ENCODE measurements at regions not wholly inside any gene's neighbourhood (a gene's known extent, or its start where the extent isn't known, plus 50 kb on each side); places are given as distances from the start of the nearest gene placed in this dataset.

DNA sequence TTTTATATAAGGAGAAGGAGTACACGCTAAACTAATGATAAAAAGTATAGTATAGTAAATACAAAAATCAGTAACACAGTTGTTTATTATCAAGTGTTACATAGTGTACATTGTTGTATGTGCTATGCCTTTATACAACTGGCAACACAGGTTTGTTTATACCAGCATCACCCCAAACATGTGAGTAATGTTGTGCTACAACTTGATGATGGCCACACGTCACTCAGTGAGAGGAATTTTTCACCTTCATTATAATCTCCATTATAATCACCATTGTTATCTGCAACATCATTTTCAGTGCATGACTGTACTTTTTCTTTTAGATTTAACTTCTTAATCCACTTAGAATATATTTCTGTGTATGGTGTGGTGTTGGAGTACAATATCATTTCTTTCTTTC lies 204.0 kb upstream of the CTNNB1 start:
- DNase-seq (ENCODE audit: low read depth in 3 of 3) = no peak

- DNase-seq (ENCODE audit: low read depth in 3 of 3) = no peak
Observed at GRCh38 chr3:40996382-40996781, 202.9 kb upstream of the CTNNB1 start.

DNA sequence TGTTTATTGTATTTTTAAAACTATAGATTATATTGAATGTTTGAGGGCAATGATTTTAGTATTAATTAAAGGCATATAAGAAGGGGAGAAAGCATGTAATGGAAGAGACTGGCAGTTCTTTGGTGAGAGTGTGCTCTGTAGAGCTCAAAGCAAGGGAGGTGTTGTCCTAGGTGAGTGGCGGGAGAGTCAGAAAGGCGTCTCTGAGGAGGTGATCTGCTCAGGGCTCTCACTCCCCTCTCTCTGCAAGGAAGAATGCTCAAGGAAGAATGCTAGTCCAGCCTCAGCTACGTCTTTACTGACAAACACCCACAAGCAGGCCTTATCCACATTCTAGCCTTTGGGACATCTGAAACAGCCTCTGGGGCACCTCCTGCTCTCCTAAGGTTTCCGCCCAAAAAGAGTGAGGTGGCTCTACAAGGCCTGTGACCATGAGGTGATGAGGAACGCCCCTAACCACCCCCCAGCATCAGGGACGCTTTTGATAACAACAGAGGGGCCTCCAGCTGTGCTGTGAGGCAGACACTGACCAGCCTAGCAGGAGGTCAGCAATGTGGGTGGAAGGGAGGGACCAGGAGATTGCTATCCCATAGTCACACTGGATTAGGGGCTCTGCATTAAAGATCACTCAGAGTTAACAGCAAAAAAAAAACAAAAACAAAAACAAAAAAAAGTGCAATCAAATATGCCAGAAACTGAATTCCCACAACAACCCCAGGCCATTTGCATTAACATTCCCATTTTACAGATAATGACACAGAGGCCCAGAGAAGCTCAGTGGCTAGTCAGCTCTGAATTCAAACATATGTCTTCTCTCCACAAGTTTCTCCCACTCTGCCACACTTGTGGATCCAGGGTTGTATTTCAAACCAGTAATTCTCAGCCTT lies 202.2 kb upstream of the CTNNB1 start:
- DNase-seq (ENCODE audit: low read depth in 3 of 3) = no peak

DNA sequence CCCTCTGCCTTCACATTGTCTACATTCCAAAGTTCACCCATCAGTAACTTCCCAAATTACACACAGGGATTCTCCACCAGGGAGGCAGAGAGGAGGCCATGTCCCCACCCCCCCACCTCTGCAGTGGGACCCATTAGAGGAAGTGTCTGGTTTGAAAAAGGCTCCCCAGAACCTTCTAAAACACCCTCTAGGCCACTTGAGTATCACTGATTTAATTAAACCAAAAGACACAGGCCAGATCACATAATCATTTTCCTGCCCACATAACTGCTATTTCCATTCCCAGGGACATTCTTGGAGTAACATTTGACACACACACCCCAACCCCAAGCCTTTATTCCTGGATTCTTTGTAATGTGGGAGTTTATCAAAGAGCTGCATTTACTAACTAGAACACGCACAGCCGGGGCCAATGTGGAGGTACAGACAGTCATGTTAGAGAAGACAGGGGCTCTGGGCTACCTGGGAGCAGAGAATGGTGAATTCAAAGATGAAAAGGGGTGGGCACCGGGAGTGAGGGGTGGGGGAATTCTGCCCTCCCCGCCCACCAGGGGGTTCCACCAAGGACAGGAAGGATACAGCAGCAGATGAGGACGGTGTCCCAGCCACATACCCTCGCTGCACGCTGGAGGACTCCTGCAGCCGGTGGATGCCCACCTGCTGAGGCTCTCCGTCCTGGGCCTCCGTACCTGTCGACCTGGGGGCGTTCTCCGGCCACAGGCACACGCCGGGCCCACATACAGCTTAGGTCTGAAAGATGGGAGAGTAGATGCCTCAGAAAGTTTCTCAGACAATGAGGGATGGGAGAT lies 201.4 kb upstream of the CTNNB1 start:
- DNase-seq (ENCODE audit: low read depth in 3 of 3) = no peak

- no peak for DNase-seq (ENCODE audit: low read depth in 3 of 3)
Observed at GRCh38 chr3:40999682-41000081, 199.6 kb upstream of the CTNNB1 start.

- DNase-seq (ENCODE audit: low read depth in 3 of 3) = no peak
Observed at GRCh38 chr3:41000471-41000870, 198.8 kb upstream of the CTNNB1 start.

GRCh38 chr3:41001556-41001955 lies 197.7 kb upstream of the CTNNB1 start:
- no peak for DNase-seq (ENCODE audit: low read depth in 3 of 3)

GRCh38 chr3:41002104-41002503 lies 197.2 kb upstream of the CTNNB1 start:
- DNase-seq (ENCODE audit: low read depth in 3 of 3) = no peak

DNA sequence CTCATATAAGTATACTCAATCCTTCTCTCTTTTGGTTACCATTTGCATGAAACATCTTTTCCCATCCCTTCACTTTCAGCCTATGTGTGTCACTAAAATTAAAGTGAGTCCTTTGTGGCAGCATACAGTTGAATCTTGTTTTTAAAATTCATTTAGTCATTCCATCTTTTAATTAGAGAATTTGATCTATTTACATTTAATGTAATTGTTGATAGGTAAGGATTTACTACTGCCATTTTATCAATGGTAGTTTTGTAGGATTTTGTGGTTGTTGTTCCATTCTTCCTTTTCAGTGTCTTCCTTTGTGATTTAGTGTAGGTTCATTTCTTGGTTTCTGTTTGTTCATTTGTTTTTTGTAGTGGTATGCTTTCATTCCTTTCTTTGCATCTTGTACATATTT lies 191.9 kb upstream of the CTNNB1 start:
- DNase-seq (ENCODE audit: low read depth in 3 of 3) = no peak

- no peak for DNase-seq (ENCODE audit: low read depth in 3 of 3)
Observed at GRCh38 chr3:41011854-41012253, 187.5 kb upstream of the CTNNB1 start.

- DNase-seq (ENCODE audit: low read depth in 3 of 3) = no peak
Observed at GRCh38 chr3:41018855-41019254, 180.4 kb upstream of the CTNNB1 start.

DNA sequence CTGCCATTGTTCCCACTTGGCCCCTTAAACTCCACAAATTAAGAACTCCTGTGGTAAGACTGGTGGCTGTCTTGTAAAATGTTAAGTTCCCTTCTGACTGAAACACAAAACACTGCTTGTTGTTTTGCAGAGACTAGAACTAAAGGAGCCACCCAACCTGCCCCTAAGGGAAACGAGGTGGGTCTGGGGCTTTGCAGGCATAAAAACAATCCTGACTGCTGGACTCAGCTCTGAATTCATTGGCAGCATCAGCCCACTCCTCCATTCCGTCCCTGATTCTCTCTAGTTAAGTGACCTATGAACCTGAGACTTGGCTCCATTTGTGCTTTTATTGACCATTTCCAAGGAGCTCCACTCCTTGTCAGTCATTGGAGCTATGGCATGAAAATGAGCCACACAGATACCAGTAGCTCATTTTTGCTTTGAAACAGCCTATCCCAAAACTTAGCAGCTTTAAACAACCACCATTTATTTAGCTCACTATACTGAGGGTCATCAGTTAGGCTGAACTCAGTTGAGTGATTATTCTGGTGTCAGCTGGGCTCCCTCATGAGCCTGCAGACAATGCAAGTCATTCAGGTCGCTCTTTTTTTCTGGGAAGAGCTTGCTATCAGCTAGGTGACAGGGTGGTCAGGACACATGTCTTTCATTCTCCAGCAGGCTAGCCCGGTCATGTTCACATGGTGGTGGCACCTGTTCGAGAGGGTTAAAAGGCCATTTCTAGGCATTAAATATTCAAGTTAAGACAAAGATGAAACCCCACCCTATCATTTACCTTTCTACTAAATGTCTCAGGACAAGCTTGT lies 175.1 kb upstream of the CTNNB1 start:
- no peak for DNase-seq (ENCODE audit: low read depth in 3 of 3)

DNA sequence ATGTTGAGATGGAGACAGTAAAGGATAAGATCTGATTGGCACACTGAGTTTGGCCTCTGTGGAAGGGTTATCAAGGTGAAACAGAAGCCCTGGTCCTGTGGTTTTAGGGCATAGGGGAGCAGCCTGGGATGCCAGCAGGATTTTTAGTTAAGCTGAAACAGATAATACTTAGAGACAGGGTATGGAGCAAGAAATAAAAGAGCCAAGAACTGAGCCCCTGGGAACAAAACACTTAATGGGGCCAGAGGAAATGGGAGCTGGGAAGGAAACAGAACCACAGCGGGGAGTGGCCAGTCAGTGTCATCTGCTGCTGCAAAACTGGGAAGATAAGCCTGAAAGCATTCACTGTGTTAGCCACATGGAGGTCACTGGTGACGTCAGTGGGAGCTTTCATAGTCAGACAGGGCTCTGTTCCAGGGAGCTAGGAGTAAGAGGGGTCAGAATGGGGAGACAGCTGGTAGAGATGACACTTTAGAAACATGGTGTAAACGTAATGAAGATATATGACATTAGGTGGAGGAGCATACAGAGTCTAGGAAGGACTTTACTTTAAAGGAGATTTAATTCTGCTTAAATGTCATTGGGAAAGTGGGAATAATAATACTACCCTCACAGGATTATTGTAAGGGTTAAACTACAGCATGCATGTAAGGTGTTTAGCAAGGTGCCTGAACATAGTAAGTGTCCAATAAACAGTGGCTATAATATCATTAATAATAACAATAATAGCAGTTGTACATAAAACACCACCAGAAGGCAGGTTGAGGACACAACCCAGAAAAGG lies 172.7 kb upstream of the CTNNB1 start:
- no peak for DNase-seq (ENCODE audit: low read depth in 3 of 3)

DNA sequence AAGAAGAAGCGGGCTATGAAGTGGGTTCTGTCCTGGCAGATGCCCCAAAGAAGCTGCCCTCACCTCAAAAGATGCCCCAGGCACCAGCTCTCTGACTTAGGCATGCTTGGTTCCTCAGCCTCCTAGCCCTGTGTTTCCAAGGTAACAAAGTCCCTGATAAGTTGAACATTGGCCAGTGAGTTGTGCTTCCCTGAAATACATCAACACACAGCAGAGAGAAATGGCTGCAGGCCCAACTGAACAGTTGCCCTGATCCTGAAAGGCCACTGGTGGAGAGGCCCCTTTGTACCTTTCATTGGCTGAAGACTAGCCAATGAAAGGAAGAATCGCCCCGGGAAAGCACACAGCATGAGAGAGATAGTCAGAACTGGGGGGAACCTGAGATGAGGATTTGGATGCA lies 169.9 kb upstream of the CTNNB1 start:
- DNase-seq (ENCODE audit: low read depth in 3 of 3) = no peak

DNA sequence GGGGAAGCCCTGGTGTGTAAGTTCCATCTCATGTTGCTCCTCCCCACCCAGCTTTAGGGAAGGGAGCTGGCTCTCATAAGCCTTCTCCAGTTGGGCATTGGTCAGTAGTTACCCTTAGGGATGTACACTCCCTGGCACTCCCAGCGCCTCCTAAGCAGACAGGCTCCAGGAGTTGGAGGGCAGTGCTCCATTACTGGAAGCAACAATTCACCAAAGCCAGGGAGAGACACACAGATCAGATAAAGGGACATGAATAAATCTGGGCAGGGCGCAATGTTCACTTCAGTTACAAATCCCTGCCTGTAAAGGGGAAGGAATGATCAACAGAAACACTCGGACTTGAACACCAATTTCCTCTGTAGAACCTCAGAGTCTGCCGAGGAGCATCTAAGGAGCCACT lies 169.1 kb upstream of the CTNNB1 start:
- no peak for DNase-seq (ENCODE audit: low read depth in 3 of 3)

DNA sequence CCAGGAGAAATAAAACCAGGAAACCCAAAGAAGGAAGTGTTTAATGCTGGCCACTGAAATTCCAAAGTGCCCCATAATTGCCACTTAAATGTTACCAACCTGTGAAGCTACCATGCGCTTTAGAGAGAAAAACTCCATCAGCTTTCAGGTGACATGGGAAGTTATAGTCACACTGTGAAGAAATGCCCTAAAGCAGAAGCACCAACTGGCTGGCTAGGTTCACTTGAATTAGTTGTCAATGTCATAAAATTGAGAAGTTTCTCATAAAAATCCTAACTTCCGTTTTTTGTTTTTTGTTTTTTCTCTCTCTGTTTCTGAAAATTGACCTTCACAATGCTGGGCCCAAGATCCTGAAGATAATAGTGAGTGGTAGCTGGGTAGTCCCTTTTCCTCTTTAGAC lies 167.9 kb upstream of the CTNNB1 start:
- no peak for DNase-seq (ENCODE audit: low read depth in 3 of 3)

DNA sequence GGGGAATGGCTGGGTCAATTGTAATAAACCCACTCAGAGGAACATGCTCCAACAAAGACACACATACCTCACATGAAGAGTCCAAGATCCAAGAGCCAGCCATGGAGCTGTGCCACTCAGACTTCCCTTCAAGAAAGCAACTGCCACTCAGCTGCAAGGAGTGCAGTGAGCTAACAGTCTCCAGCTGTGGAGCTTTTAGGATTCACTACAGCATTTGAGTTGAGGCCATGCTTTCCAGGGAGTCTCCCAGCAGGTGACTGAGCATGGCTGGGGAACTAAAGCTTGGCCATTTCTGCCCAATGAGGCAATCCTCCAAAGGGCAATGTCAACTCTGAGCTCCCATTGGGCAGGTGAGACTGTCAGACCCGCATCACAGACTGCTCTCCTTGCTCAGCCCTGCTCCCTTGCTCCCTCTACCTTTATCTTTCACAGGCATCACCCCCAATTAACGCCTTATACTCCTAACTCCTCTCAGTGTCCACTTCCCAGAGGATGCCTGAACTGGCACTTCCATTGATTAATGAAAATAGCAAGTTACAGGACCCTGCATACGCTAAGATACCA lies 165.3 kb upstream of the CTNNB1 start:
- no peak for DNase-seq (ENCODE audit: low read depth in 3 of 3)

GRCh38 chr3:41035456-41036022 lies 163.8 kb upstream of the CTNNB1 start:
- no peak for DNase-seq (ENCODE audit: low read depth in 3 of 3)

- no peak for DNase-seq (ENCODE audit: low read depth in 3 of 3)
Observed at GRCh38 chr3:41037651-41038334, 161.5 kb upstream of the CTNNB1 start.

DNA sequence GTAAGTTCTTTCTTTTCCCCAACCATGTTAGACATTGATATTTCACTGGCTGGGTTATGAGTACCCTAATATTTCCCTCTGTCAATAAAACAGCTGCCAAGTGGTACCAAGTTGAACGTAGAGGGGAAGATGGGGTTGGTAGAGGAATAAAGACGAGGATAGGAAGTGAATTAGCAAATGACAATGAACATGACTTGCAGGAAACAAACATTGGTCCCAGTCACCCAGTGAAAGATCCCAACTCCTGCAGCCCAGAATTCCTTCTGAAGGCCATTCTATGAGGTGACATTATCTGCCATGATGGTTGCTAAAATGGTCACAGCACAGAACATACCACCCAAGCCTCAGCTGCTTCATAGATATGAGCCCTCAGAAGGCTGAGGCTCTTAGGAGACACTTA lies 159.0 kb upstream of the CTNNB1 start:
- no peak for DNase-seq (ENCODE audit: low read depth in 3 of 3)

Data from stimulated activated CD4-positive, alpha-beta T cell treated with anti-CD3 and anti-CD28 coated beads, TNF-alpha, amount 100 ng/mL, for 24 hours (primary cell).